GM19351 (cell line): ENCODE measurements at regions not wholly inside any gene's neighbourhood (a gene's known extent, or its start where the extent isn't known, plus 50 kb on each side); places are given as distances from the start of the nearest gene placed in this dataset.

Experiments used
- ATAC-seq: cut with Tn5 transposase; IDR thresholded peaks from one replicate; pipeline ENCODE4 v1.9.1; 2021; ENCODE audit warnings: mild to moderate bottlenecking, moderate library complexity; ENCODE audit not compliant: unreplicated experiment

DNA sequence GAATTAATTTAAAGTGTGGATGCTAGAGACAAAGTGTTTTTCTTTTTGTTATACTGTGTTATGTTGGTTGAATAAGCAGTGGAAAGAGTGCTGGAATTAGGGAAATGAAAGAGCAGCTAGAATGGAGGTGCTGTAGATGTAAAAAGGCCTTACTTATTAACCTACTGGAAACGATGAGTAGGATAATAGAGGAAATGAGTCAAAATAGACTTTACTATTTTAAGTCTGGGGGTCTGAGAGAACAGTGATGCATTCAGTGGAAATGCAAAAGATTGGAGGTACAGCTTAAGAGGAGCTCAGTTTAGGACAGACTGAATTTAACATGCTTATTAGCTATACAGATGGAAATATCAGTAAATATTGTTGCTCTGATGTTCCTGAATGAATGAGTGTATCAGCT, 674.0 kb downstream of the OTOL1 start:
- no peak for ATAC-seq

DNA sequence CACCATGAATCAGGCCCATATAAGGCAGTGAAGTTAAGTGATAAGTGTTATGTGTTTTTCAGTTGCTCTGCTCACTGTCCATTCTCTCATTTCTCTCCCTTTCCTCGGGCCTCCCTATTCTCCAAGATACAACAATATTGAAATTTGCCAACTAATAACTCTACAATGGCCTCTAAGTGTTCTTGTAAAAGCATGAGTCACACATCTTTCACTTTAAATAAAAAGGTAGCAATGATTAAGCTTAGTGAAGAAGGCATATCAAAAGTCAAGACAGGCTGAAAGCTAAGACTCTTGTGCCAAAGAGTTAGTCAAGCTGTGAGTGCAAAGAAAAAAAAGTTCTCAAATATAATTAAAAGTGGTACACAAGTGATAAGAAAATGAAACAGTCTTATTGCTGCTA, 675.4 kb downstream of the OTOL1 start:
- ATAC-seq = no peak

DNA sequence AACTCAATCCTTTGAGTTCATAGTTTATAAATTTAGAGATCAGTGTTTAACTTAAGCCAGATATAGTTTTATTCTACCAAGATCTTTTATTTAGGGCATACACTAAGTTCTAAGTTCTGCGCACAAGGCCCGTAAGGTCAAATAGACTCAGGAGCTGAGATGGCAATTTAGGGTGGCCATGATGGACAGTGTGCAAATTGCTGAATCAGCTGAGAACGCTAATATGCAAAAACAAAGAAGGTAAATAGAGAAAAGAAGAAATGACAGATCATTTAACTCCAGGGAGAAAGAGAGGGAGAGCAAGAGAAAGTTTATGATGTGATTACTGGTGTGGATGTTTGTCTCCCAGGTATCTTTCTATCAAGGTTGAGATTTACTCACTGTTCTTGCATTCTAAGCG, 678.5 kb downstream of the OTOL1 start:
- ATAC-seq = no peak

DNA sequence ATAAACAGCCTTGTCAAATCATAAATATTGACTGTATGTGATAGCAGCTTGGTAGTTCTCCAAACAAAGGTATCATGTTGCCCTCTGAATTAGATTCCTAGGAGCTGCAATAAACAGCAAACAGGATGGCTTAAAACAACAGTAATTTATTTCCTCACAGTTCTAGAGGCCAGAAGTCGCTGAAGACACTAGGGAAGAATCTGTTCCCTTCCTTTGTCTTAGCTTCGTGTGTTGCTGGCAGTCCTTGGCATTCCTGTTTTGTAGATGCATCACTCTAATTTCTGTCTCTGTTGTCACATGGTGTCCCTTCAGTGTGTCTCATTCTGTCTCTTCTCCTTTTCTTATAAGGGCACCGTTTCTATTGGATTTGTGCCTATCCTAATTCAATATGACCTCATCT, 679.3 kb downstream of the OTOL1 start:
- ATAC-seq = no peak

DNA sequence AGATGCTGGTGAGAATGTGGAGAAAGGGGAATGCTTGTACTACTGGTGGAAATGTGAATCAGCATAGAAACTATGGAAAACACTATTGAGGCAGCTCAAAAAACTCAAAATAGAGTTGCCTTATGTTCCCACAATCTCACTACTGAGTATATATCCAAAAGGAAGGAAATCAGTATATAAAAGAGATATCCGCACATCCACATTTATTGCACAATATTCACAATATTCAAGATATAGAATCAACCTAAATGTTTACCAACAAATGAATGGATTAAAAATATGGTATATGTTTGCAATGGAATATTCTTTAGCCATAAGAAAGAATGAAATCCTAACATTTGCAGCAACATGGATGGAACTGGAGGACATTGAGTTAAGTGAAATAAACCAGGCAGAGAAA, 686.8 kb downstream of the OTOL1 start:
- ATAC-seq = no peak

DNA sequence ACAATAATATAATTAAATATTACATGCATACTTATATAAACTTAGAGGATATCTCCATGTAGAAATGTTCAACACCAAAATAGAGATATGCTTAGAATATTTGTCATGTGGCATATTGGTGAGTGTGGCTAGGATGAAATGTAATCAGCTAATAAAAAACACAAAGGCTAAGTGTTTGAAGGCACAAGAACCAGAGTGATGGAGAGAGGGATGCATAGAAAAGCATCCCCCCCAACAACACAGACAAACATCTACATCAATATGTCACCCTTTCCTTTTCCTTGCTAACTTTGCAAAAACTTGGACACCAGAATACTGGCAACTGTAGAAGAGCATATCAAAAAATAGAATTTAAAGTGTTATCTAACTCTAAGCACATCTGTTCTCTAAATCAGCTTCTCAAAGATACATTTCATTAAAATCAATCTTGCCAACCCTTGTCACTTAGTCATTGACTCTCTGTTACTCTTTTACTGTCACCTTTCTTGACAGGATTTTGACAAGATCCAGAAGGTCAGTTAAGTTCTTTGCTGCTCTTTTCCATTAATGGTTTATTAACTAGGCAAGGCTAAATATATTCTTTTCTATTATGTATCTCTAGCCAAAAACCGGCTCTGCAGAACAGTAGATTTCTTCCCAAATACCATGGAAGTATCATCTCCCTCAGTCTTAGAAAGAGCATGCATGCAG, 695.9 kb downstream of the OTOL1 start:
- no peak for ATAC-seq

DNA sequence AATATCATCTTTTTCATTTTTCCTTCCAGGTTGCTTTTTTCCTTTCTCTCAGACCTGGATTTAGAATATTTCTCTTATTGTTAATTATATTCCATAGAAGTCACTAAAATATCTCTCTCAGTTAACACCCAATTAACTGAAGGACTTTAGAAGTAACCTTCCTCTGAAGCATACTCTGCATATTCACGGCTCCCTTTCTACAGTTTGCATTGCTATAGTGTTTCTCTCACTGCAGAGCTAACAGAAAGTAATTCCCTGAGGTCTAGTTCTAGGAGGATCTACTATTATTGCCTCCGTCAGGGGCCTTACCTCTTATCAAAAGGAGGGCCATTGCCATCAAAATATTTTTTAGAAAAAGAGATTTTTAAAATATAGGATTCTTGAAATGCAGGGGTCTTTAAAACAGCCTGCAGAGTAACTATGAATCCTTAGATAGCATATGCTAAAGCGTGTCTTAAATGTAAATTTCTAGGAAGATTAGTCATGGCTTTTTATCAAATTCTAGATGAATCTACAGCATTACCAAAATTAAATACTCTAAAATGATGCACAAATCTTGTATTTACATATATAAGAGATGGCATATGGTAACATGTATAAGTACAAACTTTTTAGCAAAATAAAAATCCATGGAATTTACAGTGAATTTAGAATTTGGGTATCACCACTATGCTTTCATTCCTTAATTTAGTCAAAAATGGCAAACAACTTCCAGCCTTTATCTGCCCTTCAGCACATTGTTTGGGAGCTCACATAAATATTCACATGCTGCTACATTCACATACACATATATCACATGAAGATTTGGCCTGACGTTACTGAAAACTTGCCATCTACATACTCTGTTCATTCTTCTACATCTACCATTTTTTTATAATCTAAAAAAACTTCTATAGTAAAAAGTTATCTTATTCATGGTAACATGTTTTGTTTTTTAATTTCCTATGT, 696.8 kb downstream of the OTOL1 start:
- no peak for ATAC-seq

DNA sequence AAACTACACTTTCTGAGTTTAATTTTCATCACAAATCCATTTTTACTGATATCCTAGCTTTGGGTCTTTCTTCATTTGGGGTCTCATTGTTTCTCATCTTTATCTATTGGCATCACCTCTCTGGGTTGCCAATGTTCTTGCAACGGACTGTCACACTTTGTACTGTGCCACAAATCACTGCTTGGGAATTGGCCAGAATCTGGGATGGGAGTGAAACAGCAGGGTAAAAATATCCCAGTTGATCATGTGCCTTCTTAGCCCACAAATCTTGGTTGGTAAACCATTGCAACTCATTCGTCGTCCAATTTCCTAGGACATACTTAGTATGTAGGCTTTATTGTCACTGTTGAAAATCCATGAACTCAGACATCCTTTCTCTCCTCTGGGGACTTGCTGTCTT, 698.5 kb downstream of the OTOL1 start:
- no peak for ATAC-seq

DNA sequence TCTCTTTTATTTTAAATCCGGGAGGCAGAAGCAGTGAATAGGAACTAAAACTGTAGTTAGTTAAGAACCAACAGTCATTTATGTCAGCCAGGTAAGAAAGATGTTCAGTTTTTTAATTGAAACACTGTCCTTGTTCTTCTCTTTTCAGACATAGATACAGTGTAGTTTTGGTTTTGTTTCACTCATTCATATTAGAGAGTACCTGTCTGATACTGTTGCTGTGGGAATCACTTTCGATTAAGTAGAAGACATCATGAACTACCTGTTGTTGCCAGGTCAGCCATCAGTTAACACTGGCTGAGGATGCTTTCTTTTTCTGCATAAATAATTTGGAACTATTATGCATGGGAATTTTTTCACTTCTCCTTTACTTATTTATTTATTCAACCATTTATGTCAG, 700.4 kb downstream of the OTOL1 start:
- no peak for ATAC-seq

DNA sequence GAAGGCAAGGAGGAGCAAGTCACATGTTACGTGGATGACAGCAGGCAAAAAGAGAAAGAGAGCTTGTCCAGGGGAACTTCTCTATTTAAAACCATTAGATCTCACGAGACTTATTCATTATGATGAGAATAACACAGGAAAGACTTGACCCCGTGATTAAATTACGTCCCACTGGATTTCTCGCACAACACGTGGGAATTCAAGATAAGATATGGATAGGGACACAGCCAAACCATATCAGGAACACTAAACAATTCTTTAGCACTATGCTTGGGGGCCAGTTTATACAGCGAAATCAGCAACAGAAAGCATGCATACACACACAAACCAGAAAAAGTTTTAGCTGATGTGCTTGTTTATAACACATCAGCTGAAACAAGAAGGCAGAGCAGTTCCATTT, 704.2 kb downstream of the OTOL1 start:
- ATAC-seq = no peak

DNA sequence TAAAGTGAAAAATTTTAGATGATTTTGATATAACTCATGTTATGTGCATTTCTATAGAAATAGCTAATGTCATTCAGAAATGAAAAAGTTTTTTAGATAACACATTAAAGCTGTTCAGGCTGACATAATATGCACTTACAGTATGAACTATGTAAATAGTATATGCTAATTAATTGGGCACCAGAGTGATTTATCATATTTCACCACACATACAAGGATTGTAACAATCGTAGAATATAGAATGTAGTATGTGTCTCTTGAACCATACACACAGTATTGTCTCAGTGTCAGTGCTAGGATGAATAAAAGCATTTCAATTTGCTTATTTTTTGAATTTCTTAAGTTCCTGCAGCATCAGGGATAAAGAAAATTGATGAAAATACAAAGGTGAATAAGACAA, 710.0 kb downstream of the OTOL1 start:
- ATAC-seq = no peak

DNA sequence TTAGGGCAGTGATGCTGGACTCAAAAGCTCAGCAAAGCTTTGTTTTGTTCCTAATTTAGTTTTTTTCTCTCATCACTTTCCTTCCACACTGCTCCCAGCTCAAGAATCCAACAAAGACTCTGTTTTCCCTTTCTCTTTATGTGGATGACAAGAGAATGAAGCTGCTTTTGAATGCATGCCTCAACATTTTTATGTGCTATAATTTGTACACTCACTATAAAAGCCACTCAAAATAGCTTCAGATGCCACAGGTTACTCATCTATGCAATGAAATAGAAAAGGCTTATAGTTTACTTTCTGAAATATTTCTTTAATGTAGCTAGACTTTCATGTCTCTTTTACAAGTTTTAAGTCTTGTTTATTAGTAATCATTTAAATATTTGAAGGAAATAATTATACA, 714.9 kb downstream of the OTOL1 start:
- no peak for ATAC-seq

DNA sequence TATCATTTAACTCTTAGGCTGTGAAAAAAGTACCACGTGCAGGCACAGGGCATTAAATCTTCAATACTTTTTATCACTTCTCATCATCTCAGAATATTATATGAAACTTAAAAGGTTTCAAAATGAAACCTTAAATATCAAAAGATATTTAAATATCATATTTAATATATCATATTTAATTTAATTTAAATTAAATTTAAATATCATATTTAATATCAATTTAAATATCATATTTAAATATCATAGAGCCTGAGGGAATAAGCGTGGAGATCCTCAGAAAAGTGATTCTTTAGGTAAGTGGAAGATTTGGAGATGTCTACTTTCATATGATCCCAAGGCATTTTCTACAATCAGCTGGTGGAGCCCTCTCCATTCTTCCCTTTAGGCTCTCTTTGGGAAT, 716.6 kb downstream of the OTOL1 start:
- ATAC-seq = no peak

DNA sequence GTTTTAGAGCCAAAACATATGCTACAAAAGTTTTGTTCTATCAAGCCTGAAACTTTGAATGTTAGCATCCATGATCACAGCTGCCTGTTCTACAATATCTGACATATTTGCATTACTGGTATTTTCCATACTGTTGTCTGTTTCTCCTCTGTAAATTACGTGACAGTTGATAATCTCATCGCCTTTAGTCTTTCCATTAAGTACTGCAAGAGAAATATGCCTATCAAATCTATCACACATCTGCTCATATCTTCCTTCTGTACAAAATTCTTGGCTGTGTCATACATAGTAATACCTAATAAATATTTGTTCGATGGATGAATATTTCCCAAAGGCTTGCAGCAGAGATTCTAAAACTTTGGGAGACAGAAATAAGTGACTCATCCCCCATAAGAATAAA, 717.3 kb downstream of the OTOL1 start:
- no peak for ATAC-seq

DNA sequence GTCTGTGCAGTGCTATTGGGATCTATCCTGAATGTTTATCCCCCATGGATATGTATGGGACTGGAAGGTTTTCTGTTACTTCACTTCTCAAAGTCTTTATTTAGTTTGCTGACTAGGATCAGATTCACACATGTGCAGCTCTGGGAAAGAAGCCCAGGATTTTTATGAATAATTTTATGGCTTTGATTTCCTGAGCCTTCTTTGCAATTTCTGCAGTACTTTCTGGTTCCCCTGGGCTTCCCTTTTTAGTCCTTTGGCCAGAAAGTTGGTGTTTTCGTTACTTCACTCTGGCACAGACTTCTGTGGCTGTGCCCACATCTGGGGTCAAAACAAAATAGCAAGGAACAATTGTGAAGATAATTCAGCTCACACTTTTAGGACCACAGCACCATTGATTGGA, 721.0 kb downstream of the OTOL1 start:
- ATAC-seq = no peak

DNA sequence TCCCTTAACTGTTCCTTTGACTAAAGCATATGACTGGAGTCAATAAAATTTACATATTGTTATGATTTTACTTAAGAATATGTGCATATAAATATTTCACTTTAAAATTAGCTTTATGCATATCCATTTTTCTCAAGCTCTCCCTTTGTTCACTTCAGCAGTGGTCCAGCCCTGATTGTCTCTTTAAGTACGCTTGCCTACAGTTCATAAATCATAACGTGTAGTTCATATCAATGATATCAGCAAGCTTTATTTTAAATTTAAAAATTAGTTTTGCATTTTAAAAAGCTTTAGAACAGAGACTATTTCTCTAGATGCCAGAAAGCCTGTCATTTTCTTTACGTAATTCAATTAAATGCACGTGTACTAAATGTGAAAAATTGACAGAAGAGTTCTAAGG, 721.9 kb downstream of the OTOL1 start:
- ATAC-seq = no peak

DNA sequence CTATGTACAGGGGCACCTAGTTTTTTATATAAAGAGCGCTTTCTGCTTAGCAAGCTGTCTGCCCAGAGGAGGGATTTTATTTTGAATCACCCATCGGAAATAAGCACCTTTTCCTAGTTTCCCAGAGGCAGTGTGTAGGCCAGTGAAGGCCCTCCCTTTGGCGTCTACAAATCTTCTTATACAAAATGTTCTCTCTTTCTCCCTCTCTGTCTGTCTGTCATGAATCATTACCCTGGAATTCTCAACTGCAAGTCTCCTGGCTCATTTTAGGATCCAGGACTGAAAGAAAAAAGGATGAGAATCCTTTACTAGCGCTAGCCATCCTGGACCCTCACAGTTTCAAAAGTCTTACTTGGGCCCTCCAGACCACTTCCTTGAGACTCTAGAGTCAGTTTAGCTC, 728.1 kb downstream of the OTOL1 start:
- ATAC-seq = no peak

DNA sequence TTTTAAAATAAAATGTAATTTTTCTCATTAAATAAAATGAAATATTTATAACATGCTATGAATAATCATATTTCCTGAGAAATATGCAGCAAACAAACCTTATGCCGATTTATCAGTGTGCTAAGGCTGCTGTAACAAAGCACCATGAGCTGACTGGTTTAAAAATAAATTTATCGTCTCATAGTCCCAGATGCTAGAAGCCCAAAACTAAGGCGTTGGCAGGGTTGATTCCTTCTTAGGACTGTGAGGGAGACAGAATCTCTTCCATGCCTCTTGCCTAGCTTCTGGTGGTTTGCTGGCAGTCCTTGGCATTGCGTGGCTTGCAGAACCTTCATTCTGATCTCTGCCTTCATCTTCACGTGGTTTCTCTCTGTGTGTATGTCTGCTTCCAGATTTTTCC, 740.3 kb downstream of the OTOL1 start:
- ATAC-seq = no peak

DNA sequence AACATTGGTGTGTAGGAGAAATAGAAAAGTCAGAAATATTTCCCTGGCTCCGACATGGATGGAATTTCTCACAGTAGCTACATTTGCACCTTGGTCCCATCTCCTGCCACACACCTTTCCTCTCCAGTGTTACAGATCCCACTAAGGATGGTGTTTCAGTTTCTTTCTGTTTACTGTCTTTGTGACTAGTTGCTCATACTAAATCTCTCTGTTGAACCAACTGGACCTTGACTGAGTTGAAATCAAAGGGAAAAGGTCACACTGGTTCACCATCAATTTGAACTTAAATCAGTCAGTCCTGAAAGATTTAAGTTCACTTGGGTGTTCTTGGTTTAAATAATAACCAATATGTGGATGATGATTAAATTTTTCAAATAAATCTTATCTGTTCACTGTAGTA, 754.2 kb downstream of the OTOL1 start:
- ATAC-seq = no peak

DNA sequence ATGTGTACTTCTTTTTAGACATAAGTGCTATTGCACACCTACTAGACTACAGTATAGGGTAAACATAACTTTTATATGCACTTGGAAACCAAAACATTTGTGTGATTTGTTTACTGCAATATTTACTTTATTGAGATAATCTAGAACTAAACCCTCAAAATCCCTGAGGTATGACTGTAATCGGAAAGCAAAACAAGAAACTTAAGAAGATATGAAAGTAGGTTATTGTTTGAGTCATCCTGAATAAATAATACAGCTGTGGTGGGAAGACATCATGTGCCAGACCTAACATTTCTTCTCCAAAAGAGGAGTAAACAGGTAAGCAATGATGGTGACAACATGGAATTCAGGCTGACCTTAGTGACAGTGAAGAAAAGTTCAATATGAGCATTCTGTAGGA, 765.5 kb downstream of the OTOL1 start:
- ATAC-seq = no peak

DNA sequence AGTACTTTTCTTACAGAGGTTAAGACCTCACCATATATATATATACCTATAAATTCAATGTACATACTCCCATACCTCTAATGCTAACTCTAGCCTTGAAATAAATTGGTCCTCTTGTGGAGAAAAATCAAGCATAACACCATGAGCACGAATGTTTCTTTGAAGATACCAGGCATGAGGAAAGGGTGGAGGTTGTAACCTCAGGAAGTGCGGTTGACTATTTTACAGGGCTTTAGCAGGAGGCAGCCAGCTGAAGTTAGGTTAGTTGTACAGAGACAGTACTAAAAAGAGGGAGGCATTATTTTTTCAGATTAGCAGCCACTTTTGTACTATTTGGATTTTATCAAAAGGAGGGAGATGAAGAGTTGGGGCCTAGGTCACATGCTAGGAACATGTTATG, 767.0 kb downstream of the OTOL1 start:
- ATAC-seq = no peak

DNA sequence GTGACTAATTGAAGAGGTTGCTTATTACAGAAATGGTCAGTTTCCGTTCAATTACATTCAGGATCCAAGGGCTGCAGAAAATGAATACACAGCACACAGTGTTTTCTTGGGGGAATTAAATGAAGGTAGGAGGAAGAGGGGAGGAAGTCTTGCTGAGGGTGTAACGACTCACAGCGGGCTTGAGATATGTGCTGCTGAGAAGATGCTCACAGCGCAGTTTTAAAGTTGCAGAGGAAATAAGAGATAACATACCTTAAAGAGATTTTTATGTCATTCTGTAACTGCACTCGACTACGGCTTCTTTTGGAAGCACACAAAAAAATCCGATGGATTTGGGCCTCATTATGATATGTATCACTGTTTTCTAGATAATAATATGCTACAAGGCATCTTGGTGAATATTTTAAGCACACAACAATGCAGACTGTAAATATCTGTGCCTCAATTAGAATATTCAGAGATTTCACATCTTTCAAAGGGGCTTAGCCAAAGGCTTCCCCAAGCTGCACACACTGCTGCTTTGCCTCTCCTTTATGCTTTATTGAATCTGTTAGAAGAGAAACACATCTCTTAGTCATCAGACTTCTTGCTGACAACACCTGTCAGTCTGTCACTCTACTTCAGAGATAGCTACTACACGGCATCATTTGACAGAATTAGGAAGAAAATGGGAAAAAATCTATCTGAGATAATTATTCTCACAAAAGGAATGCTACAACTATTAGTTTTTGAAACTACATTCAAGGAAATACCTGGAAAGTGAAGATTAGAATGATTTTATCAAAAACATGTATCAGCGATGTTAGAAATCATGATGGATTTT, 773.2 kb downstream of the OTOL1 start:
- no peak for ATAC-seq
